ENCODE measurements at regions not wholly inside any gene's neighbourhood (a gene's known extent, or its start where the extent isn't known, plus 50 kb on each side); places are given as distances from the start of the nearest gene placed in this dataset.

DNA sequence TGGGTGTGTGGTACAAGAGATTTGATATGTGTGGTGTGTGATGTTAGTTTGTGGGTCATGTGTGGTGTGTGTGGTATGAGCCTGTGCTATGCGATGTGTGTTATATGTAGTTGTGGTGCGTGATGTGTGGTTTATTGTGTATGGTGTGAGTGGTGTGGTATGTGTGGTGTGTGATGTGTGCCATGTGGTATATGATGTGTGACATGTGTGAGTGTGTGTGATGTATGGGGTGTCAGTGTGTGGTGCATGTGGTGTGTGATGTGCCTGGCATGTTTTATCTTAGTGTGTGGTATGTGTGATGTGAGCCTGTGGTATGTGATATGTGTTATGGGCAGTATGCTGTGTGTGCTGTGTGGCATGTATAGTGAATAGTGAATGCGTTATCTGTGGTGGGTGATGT lies 273.0 kb upstream of the IRX1 start:
- TF ChIP-seq POLR2A (IDR thresholded peaks at IDR 0.05) (no peak), EP300 (IDR thresholded peaks at IDR 0.05) (no peak)

Data from sigmoid colon (tissue), 4 donors.